ENCODE measurements at regions not wholly inside any gene's neighbourhood (a gene's known extent, or its start where the extent isn't known, plus 50 kb on each side); places are given as distances from the start of the nearest gene placed in this dataset.

DNA sequence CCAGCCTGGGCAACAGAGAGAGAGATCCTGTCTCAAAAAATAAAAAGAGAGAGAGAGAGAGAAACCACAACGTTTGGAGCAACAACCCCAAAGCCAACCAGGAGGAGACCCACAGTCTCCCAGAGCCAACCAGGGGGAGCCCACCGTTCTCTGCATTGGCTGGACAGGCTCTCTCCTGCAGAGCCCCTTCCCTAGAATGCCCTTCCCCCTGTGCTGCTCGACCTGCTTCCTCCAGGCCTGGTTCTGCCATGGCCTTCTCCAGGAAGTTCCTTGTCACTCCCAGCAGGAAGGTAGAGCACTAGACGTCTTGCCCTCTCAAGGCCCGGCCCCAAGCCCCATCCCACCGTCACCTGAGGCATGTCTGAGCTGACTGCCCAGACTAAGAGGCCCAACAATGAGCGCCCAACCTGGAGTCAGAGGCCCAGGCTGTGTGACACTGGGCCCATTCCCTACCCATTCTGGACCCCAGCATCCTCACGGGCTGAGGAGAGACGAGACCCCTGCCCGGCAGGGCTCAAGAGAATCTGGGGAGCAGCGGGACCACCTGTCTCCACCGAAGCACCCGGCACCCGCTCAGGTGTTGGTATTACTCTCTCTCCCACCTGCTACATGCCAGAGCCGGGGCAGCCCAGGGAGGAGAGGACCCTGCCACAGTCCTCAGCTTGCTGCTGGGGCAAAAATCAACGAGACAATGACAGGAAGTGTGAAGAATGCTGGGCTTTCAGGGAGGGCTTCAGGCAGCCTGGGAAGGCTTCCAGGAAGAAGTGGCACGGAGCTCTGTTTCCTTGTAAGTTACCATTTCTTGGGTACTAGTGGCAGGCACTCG is 61.2 kb downstream of the DIO3 start:
- TF ChIP-seq, protein P1, sequence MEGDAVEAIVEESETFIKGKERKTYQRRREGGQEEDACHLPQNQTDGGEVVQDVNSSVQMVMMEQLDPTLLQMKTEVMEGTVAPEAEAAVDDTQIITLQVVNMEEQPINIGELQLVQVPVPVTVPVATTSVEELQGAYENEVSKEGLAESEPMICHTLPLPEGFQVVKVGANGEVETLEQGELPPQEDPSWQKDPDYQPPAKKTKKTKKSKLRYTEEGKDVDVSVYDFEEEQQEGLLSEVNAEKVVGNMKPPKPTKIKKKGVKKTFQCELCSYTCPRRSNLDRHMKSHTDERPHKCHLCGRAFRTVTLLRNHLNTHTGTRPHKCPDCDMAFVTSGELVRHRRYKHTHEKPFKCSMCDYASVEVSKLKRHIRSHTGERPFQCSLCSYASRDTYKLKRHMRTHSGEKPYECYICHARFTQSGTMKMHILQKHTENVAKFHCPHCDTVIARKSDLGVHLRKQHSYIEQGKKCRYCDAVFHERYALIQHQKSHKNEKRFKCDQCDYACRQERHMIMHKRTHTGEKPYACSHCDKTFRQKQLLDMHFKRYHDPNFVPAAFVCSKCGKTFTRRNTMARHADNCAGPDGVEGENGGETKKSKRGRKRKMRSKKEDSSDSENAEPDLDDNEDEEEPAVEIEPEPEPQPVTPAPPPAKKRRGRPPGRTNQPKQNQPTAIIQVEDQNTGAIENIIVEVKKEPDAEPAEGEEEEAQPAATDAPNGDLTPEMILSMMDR (IDR thresholded peaks at IDR 0.05), result no peak
- no peak for TF ChIP-seq POLR2A (IDR thresholded peaks at IDR 0.05)
